ENCODE measurements at regions not wholly inside any gene's neighbourhood (a gene's known extent, or its start where the extent isn't known, plus 50 kb on each side); places are given as distances from the start of the nearest gene placed in this dataset.

- TF ChIP-seq CTCF (conservative IDR thresholded peaks at IDR 0.05) (no peak), EZH2 (IDR thresholded peaks at IDR 0.05; ENCODE audit: low read depth) (no peak)
Measured at GRCh38 chr5:120808135-120808534, 344.0 kb downstream of the PRR16 start.
